ENCODE measurements at regions not wholly inside any gene's neighbourhood (a gene's known extent, or its start where the extent isn't known, plus 50 kb on each side); places are given as distances from the start of the nearest gene placed in this dataset.

DNA sequence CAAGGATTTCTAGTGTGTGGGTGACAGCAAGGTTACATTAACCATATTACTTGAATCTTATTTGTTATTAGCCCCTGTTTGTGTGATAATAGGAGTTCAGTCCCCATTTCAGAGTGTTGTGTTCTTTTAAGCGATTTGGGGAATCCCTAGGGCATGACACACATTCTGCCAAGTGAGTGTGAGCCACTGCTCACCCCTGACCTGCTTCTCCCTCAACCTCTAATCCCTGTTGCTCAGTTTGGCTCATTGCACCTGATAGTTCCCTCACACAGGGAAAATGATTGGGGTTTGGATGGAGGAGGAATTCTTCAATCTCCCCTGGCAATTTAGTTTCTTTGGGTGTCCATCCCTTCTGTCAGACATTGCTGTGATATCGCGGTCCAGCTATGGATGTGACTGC, 149.2 kb downstream of the DMRTA1 start:
- no peaks in the 10 kb centered on the region for H3K36me3 ChIP-seq (ENCODE audit: control insufficient read depth, insufficient read depth, low read length)
- no peaks in the 10 kb centered on the region for H3K27me3 ChIP-seq (ENCODE audit: control insufficient read depth, insufficient read depth, low read length)
- H3K4me1 ChIP-seq: no peaks in the 10 kb centered on the region
- H3K4me2 ChIP-seq (ENCODE audit: low read length): no peak overlapping the region
- H3K27ac ChIP-seq: no peak overlapping the region
- no peaks in the 10 kb centered on the region for H3K79me2 ChIP-seq
- H3K9me3 ChIP-seq (ENCODE audit: control insufficient read depth, low read length): no peaks in the 10 kb centered on the region
- no peak for TF ChIP-seq CTCF (IDR thresholded peaks at IDR 0.05)
- no peak overlapping the region for H2AFZ ChIP-seq
- no peak overlapping the region for H3K4me3 ChIP-seq (ENCODE audit: low read depth, low read length)
- no peak overlapping the region for H3K9ac ChIP-seq

DNA sequence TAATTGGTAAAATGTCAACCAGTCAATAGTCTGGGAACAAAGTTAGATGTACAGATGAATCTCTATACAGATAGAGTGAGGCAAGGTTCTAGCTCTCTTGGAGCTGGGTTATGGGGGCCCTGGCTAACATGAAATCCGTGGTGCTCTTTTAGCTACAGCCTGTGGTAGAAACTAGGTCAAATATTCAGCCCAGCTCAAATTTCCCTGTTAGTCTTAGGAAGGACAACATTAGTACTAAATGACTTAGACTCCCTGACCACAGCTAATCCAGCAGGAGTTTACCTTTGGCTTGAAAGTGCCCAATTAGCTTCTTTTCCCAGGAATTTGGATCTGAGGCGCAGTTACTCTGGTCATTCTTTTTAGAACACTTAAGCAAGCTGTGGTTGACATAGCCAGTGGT, 170.5 kb downstream of the DMRTA1 start:
- H2AFZ ChIP-seq: no peak overlapping the region
- H3K4me1 ChIP-seq: no peaks in the 10 kb centered on the region
- no peak overlapping the region for H3K4me2 ChIP-seq (ENCODE audit: low read length)
- H3K79me2 ChIP-seq: no peaks in the 10 kb centered on the region
- no peaks in the 10 kb centered on the region for H3K36me3 ChIP-seq (ENCODE audit: control insufficient read depth, insufficient read depth, low read length)
- H3K9me3 ChIP-seq (ENCODE audit: control insufficient read depth, low read length): no peaks in the 10 kb centered on the region
- no peaks in the 10 kb centered on the region for H3K27me3 ChIP-seq (ENCODE audit: control insufficient read depth, insufficient read depth, low read length)
- H3K9ac ChIP-seq: no peak overlapping the region
- no peak overlapping the region for H3K4me3 ChIP-seq (ENCODE audit: low read depth, low read length)
- H3K27ac ChIP-seq: no peak overlapping the region
- no peak for TF ChIP-seq CTCF (IDR thresholded peaks at IDR 0.05)

DNA sequence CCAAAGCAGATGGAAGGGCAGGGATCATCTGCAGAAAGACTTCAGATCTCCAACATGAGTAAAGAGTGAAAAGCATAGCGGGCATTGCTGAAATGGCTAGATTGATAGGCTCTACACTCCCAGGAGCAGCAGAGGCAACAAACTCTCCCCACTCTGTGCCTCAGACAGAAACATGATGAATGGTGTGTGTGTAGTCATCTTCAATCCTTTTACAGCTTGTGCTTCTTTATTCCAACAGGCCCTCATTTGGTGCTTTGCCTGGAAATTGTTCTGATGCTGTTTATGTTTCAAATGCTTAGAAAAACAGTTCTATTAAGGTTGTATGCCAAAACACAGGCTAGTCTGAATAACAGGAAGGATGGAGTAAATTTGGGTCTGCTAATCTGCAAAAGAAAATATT, 176.2 kb downstream of the DMRTA1 start:
- Histone ChIP-seq H3K79me2 (no peaks in the 10 kb centered on the region), H2AFZ (no peak overlapping the region), H3K4me1 (no peaks in the 10 kb centered on the region), H3K27me3 (ENCODE audit: control insufficient read depth, insufficient read depth, low read length) (no peaks in the 10 kb centered on the region), H3K9ac (no peak overlapping the region), H3K4me2 (ENCODE audit: low read length) (no peak overlapping the region), H3K4me3 (ENCODE audit: low read depth, low read length) (no peak overlapping the region), H3K36me3 (ENCODE audit: control insufficient read depth, insufficient read depth, low read length) (no peaks in the 10 kb centered on the region), H3K9me3 (ENCODE audit: control insufficient read depth, low read length) (no peaks in the 10 kb centered on the region), H3K27ac (no peak overlapping the region)
- no peak for TF ChIP-seq CTCF (IDR thresholded peaks at IDR 0.05)

- Histone ChIP-seq H3K9me3 (ENCODE audit: control insufficient read depth, low read length) (no peaks in the 10 kb centered on the region), H3K9ac (no peak overlapping the region), H3K36me3 (ENCODE audit: control insufficient read depth, insufficient read depth, low read length) (no peaks in the 10 kb centered on the region), H2AFZ (no peak overlapping the region), H3K27me3 (ENCODE audit: control insufficient read depth, insufficient read depth, low read length) (no peaks in the 10 kb centered on the region), H3K4me3 (ENCODE audit: low read depth, low read length) (no peak overlapping the region), H3K4me1 (no peaks in the 10 kb centered on the region), H3K79me2 (no peaks in the 10 kb centered on the region), H3K27ac (no peak overlapping the region), H3K4me2 (ENCODE audit: low read length) (no peak overlapping the region)
- no peak for TF ChIP-seq CTCF (IDR thresholded peaks at IDR 0.05)
Observed at GRCh38 chr9:22623236-22623635, 176.6 kb downstream of the DMRTA1 start.

- H3K36me3 ChIP-seq (ENCODE audit: control insufficient read depth, insufficient read depth, low read length): no peaks in the 10 kb centered on the region
- no peak overlapping the region for H3K4me2 ChIP-seq (ENCODE audit: low read length)
- no peaks in the 10 kb centered on the region for H3K79me2 ChIP-seq
- H3K4me1 ChIP-seq: no peaks in the 10 kb centered on the region
- TF ChIP-seq CTCF (IDR thresholded peaks at IDR 0.05): no peak
- no peaks in the 10 kb centered on the region for H3K27me3 ChIP-seq (ENCODE audit: control insufficient read depth, insufficient read depth, low read length)
- H3K9ac ChIP-seq: no peak overlapping the region
- no peak overlapping the region for H3K27ac ChIP-seq
- no peaks in the 10 kb centered on the region for H3K9me3 ChIP-seq (ENCODE audit: control insufficient read depth, low read length)
- H3K4me3 ChIP-seq (ENCODE audit: low read depth, low read length): no peak overlapping the region
- H2AFZ ChIP-seq: no peak overlapping the region
Observed at GRCh38 chr9:22625540-22625939, 178.9 kb downstream of the DMRTA1 start.

Measured in parathyroid adenoma (tissue), 2 donors.